ENCODE measurements at regions not wholly inside any gene's neighbourhood (a gene's known extent, or its start where the extent isn't known, plus 50 kb on each side); places are given as distances from the start of the nearest gene placed in this dataset.

DNA sequence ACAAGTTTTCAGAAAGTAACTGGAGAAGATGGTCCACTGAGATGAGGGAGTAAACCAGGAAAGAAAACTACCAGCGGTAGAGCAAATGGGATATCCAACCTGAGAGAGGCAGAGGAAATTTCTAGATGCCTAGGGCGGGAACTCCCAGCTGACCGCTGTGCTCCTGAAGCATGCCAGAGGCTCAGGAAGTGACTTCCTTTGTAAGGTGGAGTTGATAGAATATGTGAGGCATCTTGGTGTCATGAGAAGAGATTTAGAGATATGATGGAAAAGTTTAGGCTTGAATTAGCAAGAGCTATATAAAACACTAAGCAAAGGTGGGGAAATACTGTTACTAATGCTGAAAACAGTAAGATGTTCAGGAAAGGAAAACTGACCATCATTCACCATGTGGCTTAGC is 124.1 kb downstream of the C9orf152 start:
- peaks cover 0 to 8% (median 0%) of the 10 kb centered on the region in 4 donors for H3K4me1 ChIP-seq
- TF ChIP-seq POLR2A (IDR thresholded peaks at IDR 0.05): no peak
- TF ChIP-seq, protein P1, sequence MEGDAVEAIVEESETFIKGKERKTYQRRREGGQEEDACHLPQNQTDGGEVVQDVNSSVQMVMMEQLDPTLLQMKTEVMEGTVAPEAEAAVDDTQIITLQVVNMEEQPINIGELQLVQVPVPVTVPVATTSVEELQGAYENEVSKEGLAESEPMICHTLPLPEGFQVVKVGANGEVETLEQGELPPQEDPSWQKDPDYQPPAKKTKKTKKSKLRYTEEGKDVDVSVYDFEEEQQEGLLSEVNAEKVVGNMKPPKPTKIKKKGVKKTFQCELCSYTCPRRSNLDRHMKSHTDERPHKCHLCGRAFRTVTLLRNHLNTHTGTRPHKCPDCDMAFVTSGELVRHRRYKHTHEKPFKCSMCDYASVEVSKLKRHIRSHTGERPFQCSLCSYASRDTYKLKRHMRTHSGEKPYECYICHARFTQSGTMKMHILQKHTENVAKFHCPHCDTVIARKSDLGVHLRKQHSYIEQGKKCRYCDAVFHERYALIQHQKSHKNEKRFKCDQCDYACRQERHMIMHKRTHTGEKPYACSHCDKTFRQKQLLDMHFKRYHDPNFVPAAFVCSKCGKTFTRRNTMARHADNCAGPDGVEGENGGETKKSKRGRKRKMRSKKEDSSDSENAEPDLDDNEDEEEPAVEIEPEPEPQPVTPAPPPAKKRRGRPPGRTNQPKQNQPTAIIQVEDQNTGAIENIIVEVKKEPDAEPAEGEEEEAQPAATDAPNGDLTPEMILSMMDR (IDR thresholded peaks at IDR 0.05): no peak
- H3K36me3 ChIP-seq: no peaks in the 10 kb centered on the region
- DNase-seq: no peak
- H3K27ac ChIP-seq: no peak overlapping the region
- no peak overlapping the region for H3K4me3 ChIP-seq
- H3K27me3 ChIP-seq: no peaks in the 10 kb centered on the region
- no peaks in the 10 kb centered on the region for H3K9me3 ChIP-seq

DNA sequence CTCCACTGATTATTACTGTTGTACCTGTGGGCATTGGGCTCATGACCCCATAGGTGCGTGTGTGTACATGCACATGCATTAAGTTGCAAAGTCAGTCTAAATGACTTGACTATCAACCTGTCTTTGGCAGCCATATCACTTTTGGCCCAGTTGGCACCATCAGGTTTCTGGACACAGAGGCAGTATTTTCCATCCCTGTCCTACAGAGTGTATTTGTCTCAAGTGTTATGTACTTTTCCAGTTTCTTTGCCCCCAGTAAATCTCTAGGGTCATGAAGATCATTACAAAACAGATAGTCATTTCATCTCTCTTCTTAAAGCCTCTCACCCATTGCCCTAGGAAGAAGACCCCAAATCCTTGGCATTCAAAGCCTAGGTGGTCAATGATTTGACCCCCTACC is 121.4 kb downstream of the C9orf152 start:
- Histone ChIP-seq H3K27ac (no peak overlapping the region), H3K4me3 (no peak overlapping the region), H3K27me3 (no peaks in the 10 kb centered on the region), H3K4me1 (peaks cover 0 to 9% (median 0%) of the 10 kb centered on the region in 4 donors), H3K36me3 (no peaks in the 10 kb centered on the region), H3K9me3 (no peaks in the 10 kb centered on the region)
- DNase-seq: no peak
- no peak for TF ChIP-seq POLR2A (IDR thresholded peaks at IDR 0.05)
- TF ChIP-seq, protein P1 (IDR thresholded peaks at IDR 0.05): no peak

DNA sequence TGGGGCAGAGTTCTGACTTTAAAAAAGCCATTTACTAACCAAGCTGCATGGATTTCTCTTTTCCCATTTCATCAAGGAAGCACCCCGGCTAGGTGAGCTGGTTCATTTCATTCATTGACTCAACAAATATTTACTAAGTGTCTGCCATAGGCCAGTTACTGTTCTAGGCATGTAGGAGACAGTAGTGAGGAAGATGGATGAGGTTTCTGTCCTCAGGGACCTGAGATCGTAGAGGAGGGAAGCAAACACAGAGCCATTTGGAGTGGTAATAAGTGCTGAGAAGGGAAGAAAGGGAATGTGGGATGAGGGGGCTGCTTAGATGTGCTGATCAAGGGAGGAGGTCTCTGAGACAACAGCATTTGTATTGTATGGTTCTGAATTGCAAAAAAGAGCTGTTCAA is 120.4 kb downstream of the C9orf152 start:
- H3K4me3 ChIP-seq: no peak overlapping the region
- H3K9me3 ChIP-seq: no peaks in the 10 kb centered on the region
- H3K36me3 ChIP-seq: no peaks in the 10 kb centered on the region
- H3K27ac ChIP-seq: no peak overlapping the region
- TF ChIP-seq, protein P1 (IDR thresholded peaks at IDR 0.05): no peak
- no peak for TF ChIP-seq POLR2A (IDR thresholded peaks at IDR 0.05)
- DNase-seq: no peak
- H3K4me1 ChIP-seq: peaks cover 0 to 9% (median 0%) of the 10 kb centered on the region in 4 donors
- no peaks in the 10 kb centered on the region for H3K27me3 ChIP-seq

DNA sequence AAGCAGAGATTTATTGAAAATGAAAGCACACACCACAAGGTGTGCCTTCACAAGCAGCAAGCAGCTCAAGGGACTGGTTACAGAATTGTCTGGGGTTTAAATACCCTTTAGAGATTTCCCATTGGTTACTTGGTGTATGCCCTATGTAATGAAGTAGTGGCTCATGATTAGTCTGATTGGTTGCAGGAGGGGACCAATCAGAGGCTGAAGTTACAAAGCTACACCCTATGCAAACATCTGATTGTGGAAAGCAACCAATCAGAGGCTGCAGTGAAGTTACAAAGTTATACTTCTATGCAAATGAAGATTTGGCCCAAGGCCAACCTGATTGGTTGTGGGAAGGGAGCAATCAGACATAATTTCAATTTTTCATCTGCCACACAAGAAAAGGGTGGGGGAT is 119.9 kb downstream of the C9orf152 start:
- no peak for DNase-seq
- TF ChIP-seq POLR2A (IDR thresholded peaks at IDR 0.05): no peak
- TF ChIP-seq, protein P1 (IDR thresholded peaks at IDR 0.05): no peak
- Histone ChIP-seq H3K27me3 (no peaks in the 10 kb centered on the region), H3K4me3 (no peak overlapping the region), H3K27ac (no peak overlapping the region), H3K4me1 (peaks cover 0 to 9% (median 0%) of the 10 kb centered on the region in 4 donors), H3K36me3 (no peaks in the 10 kb centered on the region), H3K9me3 (no peaks in the 10 kb centered on the region)

DNA sequence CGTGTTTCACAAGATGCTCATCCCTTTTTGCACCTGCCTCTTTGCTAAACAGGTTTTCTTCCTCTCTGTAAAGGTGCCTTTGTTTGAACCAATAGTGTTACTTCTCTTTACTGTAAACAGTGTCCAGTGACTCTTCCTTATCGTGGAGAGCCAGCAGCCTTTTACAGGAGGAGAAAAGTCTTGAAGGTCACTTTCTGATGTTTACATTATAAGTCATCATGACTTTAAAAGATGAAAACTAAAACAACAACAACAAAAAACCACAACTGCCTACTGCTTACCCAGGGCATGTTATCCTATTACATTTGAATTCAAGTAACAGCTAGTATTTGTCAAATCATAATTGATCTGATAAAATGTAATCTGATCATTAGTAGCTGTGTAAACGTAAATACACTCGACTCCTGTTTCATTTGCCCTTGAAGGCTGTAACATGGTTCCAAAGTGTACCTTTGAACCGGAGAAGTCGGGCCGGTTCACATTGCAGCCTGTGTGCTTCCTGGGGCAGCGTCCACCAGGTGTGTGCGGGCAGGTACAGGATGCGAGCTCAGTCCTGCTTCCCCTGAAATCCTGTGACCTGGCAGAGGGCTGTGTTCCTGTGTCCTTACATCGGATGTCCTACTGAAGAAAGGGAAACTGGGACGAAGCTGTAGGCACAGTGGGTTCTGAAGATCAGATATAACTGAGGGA is 118.1 kb downstream of the C9orf152 start:
- Histone ChIP-seq H3K27ac (no peak overlapping the region), H3K36me3 (no peaks in the 10 kb centered on the region), H3K27me3 (no peaks in the 10 kb centered on the region), H3K4me3 (no peak overlapping the region), H3K4me1 (peaks cover 0 to 9% (median 0%) of the 10 kb centered on the region in 4 donors), H3K9me3 (no peaks in the 10 kb centered on the region)
- DNase-seq: peak in 2 of 3 donors; percentile 60 to 66
- TF ChIP-seq, protein P1 (IDR thresholded peaks at IDR 0.05): peak in 2 of 6 experiments; percentile 8 to 17
- TF ChIP-seq POLR2A (IDR thresholded peaks at IDR 0.05): no peak
